Stimulated activated CD4-positive, alpha-beta T cell treated with anti-CD3 and anti-CD28 coated beads, Interleukin-2, amount 100 ng/mL, for 48 hours (primary cell): ENCODE measurements at regions not wholly inside any gene's neighbourhood (a gene's known extent, or its start where the extent isn't known, plus 50 kb on each side); places are given as distances from the start of the nearest gene placed in this dataset.
"Not testable (repeated sequence)": the region's sequence is repeated elsewhere in the genome, so short reads cannot be mapped to it uniquely, and the experiment has no call there.

Source experiments
- DNase-seq, 2 donors: peaks; one replicate each; pipeline ENCODE4 v3.0.0-alpha.2; 2020

DNA sequence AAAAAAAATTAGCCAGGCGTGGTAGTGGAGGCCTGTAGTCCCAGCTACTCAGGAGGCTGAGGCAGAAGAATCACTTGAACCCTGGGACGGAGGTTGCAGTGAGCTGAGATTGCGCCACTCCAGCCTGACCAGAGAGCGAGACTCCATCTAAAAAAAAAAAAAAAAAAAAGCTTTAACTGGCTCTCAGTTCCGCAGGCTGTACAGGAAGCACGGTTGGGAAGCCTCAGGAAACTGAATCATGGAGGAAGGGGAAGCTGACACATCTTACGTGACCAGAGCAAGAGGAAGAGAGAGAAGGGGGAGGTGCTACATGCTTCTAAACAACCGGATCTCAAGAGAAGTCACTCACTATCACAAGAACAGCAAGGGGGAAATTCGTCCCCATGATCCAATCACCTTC is 505.6 kb upstream of the SLC8A1 start:
- DNase-seq: no peak

DNA sequence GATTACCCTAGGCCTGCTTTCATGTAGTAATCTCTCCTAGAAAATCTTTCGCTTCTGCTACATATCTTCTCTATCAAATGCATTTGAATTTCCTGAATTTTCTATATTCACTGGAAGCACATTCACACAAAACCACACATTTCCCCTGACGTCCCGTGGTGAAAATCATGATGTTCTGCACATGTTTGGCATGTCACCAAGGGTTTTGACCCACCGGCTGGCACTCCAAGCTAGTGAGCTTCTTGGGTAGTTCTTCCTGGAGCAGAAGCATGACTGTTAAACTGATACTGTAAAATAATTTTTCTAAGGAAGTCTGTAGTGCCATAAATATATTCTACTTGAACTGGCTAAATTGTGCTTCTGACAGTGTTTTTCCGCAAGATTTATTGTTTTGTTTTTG is 510.1 kb upstream of the SLC8A1 start:
- no peak for DNase-seq

DNA sequence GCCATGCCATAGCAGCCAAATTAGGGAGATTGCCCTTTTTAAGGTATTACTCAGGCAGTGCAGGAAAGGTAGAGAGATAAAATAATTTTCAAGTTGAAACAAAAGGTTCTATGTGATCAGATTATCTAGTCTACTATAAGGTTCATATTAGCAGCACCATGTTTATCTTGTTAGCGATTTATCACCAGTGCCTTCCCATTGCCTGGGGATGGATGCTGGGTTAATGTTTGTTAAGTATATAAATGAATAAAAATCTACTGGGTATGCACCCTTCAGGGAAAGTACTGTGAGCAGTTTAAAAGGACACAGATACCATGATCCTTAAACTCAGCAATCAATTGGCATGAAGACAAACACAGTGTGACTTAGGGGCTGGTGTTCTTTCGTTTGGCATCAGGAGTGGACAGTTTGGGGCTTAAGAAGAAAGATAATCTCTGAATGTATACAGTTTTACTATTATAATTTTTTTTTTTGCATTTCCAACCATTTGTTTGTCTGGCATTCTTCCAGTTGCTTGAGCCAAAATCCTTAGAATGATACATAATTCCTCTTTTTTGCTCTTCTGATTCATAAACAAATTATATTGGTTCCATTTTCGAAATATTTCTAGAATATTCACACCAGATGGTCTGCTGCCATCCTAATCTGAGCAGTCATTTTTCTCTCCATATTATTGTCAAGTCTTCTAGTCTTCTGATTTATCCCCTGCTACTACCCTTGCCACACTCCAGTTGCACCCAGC is 512.8 kb upstream of the SLC8A1 start:
- DNase-seq: no peak

DNA sequence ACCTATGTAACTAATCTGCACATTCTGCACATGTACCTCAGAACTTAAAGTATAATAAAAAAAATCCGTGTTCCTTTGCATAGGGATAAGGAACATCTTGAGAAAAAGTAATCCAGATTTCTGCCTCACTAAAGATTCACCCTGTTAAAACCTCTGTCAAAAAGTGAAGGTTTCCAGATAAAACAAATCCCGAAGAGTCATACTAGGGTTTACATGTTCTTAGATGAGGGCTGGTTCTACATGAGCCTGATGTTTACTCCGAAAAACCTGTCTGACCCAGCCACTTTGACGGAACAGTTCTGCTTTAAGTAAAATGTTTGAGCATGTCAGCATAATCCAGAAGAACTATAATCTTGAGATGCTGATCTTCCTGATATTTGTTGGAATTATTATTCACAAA is 515.6 kb upstream of the SLC8A1 start:
- DNase-seq: no peak

DNA sequence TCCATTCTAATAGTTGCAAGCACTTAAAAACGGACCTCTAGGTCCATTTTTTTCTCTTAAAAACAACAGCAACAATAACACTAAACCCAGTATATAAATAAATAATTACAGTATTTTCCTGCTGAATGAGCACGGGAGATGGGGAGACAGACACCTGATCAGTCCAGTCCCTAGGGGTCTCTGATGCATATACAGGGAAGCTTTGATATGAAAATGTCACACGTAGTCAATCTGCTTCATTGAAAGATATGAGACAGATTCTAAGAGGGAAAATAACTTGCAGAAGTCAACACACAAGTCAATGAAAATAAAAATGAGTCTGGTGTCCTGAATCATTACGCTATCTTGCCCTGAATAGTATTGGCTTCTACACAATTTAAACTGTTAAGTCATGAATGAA is 523.3 kb upstream of the SLC8A1 start:
- no peak for DNase-seq

DNA sequence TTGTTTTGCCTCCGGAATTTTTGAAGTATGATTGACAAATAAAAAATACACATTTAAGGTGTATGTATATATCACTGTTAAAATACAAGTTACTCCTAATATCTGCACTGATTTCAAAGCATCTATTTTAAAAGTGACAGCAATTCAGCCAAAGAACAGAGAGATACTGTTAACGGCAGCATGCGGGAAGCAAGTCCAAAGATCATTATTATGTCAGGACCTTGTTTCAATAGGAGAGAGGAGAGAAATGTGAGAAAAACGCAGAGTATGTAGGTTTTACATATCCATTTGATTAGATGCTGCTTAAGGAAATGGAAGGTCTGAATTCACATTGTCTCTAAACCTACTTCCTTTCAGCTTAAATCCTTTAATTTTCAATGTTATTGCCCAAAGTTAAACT is 545.5 kb upstream of the SLC8A1 start:
- no peak for DNase-seq

DNA sequence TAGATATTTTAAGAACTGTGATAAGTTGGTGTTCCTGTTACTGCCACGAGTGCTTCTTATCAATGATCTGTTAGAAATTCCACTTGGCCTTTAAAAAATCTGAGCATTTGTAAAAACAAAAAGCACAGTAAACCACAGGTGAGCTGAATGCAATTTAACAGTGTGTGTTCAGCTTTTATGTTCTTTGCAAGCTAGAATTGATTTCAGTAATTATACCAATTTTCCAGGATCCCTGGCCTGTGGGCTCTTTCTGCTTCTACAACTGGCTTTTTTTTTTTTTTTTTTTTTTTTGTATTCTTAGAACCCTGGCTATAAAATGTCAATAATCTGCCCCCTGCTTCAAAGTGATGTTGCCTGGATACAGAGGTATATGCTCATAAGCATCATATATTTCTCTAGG is 548.5 kb upstream of the SLC8A1 start:
- DNase-seq: no peak

DNA sequence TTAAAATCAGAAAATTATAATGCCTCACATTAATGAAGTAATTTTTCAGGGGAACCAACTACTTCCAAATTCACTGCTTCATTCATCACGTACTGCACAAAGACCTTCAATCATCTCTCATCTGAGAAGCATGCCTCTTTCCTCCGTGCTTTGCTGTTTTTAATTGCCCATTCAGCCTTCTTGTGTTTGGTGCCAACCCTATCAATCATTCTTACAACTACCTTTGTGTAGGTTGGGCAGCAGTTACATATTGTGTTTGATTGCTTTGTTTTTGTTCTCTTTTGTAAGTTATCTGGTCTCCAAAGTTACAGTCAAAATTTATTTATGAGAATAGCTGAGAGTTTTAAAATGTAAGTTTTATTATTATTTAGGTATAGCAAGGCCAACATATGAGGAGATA is 549.0 kb upstream of the SLC8A1 start:
- DNase-seq: no peak

DNA sequence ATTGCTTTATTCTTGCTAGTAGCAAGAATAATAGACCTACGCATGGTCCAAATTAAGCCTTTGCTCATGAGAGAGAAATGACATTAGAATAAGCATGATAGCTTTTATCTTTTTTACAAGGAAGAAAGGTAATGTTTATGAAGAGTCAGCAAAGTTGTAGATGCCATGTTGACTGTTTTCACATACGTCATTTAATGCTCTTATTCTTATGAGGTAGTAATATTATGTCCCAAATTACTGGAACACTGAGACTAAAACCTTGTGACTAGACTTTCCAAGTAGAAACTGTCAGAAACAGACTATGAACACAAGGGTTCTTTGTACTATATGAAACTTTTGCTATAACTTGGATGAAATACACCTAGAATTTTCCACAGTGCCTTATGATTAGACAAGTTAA is 552.8 kb upstream of the SLC8A1 start:
- DNase-seq: no peak

DNA sequence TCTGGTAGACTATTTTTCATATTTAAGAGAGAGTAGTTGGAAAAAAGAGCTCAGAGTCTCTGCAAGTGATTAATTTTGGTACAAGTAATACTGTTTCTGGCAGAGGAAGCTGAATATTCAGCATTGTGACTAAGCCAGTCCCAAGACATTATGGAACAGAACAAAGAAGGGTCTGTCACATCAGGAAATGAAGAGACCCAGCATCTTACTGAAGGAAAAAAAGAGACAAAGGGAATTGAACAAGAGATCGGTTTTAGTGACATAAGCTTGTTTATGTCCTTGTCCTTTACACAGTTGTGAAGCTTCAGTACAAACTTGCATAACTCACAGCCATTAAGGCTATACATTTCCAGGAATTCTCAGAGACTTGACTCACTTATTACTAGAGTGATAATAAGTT is 568.5 kb upstream of the SLC8A1 start:
- DNase-seq: no peak

DNA sequence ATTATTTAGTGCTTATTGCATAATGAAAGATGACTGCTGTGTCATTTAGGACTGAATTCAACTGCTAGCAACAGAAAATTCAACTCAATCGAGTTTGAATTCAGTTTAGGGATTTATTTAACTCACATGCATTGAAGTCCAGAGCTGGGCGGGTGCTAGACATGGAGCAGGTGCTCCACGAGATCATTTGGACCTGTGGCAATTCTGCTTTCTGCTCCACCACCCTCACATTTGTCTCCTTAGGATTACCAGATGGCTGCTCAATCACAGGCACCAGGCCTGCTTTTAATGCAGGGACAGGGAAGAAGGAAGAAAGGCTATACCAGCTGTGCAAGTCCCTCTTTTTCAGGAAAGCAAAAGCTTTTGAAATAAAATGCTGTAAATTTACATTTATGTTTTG is 572.9 kb upstream of the SLC8A1 start:
- no peak for DNase-seq

DNA sequence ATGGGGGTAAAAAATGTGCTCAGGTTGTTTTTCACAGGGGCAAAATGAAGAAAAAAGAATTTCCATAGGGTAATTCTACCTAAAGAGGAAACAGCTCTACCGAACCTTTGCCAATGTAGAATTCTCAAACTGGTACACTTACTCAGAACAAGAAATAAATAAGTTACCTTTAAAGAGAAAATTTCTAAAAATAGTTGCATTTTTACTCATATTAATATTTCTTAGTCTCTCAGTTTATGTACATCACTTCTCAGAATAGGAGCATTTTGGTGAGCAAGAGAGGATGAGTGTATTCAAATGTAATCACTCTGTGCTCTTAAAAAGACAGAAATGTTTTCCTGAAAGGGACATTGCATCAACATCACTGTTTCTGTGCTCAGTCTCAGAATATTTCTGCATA is 574.7 kb upstream of the SLC8A1 start:
- no peak for DNase-seq

DNA sequence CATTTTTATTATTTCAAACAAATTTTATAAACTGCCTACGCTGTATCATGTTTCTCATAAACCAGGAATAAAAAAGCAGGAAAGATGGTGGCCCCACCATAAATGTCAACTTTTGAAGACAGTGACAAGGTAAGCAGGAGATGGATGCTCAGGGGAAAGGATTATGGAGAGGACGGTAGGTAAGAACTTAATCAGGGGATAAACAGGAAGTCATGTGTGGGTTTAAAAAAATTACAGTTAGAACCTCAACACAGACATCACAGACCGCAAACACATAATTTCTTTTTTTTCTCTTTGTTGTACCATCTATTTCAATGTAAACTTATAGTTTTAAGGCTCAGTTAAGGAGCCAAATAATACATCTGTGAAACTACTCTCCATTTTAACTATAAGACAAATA is 575.2 kb upstream of the SLC8A1 start:
- no peak for DNase-seq

DNA sequence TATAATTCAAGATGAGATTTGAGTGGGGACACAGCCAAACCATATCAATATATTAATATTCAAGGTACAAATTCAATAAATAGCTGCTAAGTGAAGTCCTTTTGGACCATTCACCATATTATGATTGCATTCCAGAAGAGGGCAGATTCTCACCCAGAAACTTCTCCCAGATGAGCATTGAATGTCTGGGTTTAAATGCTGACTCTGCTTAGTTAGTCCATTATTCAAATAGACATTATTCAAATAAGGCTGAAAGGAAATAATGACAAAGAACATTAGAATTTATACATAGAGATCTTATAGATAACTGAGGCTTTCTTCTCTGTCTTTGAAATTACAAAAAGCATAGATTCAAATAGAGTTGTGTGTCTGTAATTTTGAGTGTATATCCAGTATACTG is 579.4 kb upstream of the SLC8A1 start:
- DNase-seq: no peak

DNA sequence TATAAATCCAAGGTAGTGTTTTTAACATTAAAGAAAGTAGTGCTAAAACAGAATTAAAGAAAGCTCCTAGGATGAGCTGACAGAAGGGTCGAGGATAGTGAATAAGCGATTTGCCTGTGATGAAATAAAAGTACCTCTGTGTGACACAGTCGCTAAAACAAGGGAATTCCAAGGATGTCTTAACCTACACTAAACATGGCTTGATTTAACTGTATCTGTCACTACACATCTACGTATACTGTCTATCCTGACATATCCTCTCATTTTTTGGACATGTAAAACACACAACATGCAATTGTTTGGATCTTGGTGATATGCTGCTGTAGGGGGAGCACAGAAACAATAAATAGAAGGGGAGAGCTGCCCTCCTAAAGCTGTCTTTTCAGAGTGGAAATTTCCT is 580.8 kb upstream of the SLC8A1 start:
- DNase-seq: no peak

DNA sequence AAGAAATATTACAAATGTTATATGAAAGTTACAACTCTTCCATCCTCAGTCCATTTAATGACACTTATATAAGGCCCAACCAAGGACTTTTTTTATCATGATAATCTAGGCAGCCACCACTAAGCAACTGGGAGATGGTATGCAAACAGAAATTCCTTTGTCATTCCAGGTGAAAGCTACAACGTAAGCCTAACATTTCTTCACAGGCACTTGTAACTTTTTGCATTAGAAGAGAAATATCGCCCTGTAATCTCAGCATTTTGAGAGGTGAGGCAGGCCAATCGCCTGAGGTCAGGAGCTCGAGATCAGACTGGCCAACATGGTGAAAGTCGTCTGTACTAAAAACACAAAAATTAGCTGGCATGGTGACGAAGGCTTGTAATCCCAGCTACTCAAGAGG is 581.2 kb upstream of the SLC8A1 start:
- no peak for DNase-seq

DNA sequence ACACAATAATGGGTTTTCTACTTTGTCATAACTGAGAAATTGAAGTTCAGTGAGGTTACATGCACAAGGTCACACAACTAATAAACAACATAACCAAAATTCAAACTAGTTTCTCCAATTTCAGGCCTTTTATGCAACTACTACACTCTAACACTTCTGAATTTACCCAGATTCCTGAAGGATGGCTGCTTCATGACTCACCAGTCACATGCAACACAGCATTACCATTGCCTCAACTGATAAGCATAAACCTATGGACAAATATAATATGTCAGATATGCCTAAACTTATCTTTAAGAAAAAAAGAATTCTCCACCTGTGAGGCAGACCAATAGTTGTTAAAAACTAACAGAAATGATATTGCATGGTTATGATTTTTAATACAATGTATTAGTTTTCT is 586.5 kb upstream of the SLC8A1 start:
- no peak for DNase-seq

DNA sequence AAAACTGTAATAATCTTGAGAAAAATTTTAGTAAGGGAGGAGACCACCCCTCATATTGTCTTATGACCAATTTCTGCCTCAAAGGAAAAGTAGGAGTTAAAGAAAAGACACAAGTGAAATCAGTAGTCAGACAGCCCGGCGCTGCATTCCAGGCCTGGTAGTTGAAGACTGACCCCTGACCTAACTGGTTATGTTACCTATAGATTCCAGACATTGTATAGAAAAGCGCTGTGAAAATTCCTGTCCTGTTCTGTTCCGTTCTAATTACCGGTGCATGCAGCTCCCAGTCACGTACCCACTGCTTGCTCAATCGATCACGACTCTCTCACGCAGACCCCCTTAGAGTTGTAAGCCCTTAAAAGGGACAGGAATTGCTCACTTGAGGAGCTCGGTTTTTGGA is 587.9 kb upstream of the SLC8A1 start:
- DNase-seq: not testable (repeated sequence)

DNA sequence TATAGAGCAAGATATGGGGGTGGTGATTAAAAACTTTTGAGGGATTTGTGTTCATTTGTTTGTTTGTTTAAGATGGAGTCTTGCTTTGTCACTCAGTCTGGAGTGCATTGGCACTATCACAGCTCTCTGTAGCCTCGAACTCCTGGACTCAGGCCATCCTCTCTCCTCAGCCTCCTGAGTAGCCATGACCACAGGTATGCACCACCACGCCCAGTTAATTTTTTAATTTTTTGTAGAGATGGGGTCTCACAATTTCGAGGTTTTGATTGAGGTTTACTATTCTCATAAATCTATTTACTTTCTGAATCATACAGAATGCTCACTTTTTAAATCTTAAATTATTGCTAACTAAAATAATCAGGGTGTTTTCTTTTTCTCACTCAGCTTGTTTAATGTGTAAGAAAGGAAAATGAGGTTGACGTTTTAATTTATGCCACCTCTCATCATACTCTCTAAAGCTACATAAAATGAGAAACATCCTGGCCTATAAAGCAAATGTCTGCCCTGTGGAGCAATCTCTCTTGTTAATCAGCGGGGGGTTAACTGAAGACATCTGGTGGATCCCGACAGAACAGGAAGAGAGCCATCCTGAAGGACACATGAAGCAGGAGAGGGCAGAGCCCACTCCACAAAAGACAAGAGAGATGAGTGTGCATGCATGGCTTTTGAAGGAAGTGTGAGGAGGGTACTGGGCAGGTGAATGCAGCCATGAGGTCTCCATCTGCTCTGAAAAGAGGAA is 589.1 kb upstream of the SLC8A1 start:
- no peak for DNase-seq

DNA sequence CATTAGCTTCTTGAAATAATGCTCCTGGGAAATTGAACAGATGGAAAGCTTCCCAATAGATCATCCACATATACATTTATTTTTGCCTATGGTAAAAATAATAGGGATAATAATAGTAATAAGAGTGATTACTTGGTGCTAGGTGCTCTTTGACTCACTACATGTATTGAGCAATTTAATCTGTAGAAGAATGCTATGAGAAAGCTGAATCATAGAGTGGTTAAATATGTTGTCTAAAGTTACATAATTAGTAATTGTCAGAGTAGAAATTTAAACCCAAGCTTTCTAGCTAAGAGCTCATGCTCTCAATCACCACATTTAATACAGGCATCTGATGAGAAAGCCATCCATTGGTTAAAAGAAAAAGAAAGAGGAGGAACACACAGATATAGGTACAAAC is 590.5 kb upstream of the SLC8A1 start:
- no peak for DNase-seq

DNA sequence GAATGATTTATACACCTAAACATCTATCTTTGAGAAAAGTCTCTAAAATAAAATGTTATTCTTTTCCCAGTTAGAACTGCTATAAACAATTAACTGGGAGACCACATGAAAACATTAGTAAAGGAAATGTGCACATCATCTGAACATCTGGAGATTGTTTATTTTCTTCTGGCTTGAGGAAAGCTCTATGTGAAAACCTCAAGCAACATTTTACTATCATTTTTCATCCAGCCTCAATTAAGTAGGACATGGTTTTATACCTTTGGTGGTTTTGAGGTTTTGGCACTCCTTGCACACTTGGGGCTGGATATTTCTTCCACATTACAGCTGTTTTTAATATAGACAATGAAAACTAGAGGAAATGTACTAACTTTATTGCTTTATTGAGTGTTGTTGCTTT is 609.5 kb upstream of the SLC8A1 start:
- no peak for DNase-seq

DNA sequence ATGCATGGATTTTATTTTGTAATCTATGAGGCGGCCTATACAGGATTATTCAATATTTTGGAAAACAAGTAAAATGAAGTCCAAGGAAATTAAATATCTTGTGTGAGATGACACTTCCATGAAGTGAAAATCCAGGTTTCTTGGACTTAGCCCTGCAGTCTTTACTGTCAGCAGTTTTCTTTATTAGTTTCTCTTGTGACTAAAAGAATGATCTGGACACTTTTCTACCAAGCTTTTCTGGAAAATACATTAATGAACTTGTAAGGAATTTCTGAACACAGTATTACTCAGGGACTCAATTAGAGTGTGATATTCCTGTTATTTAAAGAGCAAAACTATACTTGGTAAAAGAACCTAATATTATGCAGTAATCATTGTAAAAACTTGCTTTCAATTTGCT is 610.4 kb upstream of the SLC8A1 start:
- DNase-seq: no peak

DNA sequence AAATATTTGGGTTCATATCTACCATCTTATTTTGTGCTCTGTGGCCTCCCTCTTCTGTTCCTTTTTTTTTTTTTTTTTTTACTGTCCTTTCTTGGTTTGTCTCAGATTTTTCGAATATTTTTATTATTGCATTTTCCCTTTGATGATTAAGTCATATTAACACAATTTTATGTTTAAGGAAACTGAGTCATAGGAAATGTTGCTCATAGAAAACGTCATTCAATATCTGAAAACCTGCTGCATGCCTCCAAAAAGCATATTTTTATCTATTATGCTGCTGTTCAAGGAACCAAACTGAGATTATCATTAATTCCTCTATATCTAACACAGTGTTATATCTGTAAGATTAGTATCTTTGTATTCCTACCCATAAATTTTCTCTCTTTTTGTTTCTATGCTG is 614.3 kb upstream of the SLC8A1 start:
- no peak for DNase-seq

DNA sequence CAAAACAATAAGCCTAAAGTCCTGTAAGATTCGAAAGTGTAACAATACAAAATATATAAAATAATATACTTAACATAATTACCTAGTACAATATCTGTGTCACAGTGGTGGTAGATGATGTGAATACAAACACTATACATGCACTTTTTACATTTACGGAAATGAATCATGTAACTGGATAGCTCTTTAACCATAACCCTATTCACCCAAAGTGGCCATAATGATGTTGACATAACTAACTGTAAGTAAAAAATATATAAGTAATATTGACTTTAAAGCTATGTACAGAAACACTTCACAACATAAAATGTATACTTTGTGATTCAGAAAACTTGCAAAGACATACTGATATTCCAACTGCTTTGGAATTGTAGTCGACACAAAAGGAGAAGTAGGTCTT is 616.9 kb upstream of the SLC8A1 start:
- no peak for DNase-seq

DNA sequence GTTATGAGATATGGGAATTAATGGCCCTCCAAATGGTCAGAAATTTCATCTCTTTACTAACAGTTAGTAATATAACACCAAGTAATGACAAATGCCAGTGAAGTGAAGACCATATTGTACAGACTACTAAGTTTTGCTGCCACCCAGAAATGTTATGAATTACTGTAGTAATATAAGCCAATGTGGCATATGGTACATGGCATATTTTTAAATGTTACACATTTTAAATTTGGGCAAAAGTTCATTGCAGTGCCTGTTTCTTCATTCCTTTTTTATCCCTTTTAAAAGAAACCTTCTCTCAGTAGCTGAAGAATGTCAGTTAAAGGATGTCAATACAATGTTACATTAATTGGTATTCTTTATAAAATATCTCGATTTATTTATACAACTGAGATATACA is 626.5 kb upstream of the SLC8A1 start:
- no peak for DNase-seq
